H1 (cell line): ENCODE measurements at regions not wholly inside any gene's neighbourhood (a gene's known extent, or its start where the extent isn't known, plus 50 kb on each side); places are given as distances from the start of the nearest gene placed in this dataset.

Experiments used
- CTCF ChIA-PET: fragments of 300-600 bp; sonication (Branson Sonifier 250); formaldehyde crosslinking; loops from one replicate; lab custom pipeline; 2021; ENCODE audit not compliant: partially characterized antibody; lab: Charles Lee
- POLR2A ChIA-PET: fragments of 300-600 bp; sonication (Branson Sonifier 250); formaldehyde crosslinking; loops from one replicate; lab custom pipeline; 2021; ENCODE audit warnings: inconsistent platforms; ENCODE audit not compliant: partially characterized antibody; lab: Charles Lee
- DNase-seq, 2 experiments: peaks; one replicate each; pipeline versions ENCODE4 v3.0.0 to v3.0.0-alpha.2; 2010 to 2022; ENCODE audit warnings: low spot score in 2 of 2, low read depth in 1 of 2, mixed read lengths in 1 of 2
- FAIRE-seq: peaks from 2 replicates; lab custom pipeline; 2011; peaks lifted over from hg19 to GRCh38; lab: Jason Lieb, UNC
- H2AFZ ChIP-seq: 2 replicates; pipeline ENCODE4 v1.8.1; 2012; ENCODE audit warnings: low read length, inconsistent platforms
- H2AK5ac ChIP-seq: 2 replicates; pipeline ENCODE4 v1.6.1; 2013; ENCODE audit warnings: low read depth, low read length
- H2BK120ac ChIP-seq: replicated peaks from 2 replicates; pipeline ENCODE3; 2013; ENCODE audit warnings: low read depth, low read length, inconsistent platforms
- H2BK12ac ChIP-seq: 2 replicates; pipeline ENCODE4 v1.6.1; 2013; ENCODE audit warnings: low read depth, low read length
- H2BK15ac ChIP-seq: 2 replicates; pipeline ENCODE4 v1.6.1; 2013; ENCODE audit warnings: low read length
- H2BK20ac ChIP-seq: 2 replicates; pipeline ENCODE4 v1.6.1; 2013; ENCODE audit warnings: low read length
- H2BK5ac ChIP-seq: 2 replicates; pipeline ENCODE4 v1.6.1; 2013; ENCODE audit warnings: low read depth, low read length
- H3K14ac ChIP-seq: 2 replicates; pipeline ENCODE4 v1.6.1; 2013; ENCODE audit warnings: inconsistent platforms; ENCODE audit not compliant: insufficient read length
- H3K18ac ChIP-seq: 2 replicates; pipeline ENCODE4 v1.6.1; 2013; ENCODE audit warnings: low read length; ENCODE audit errors: extremely low read depth
- H3K23ac ChIP-seq: 2 replicates; pipeline ENCODE4 v1.6.1; 2013; ENCODE audit warnings: inconsistent platforms; ENCODE audit not compliant: insufficient read length
- H3K23me2 ChIP-seq: 2 replicates; pipeline ENCODE4 v1.6.1; 2013; ENCODE audit warnings: low read depth, low read length
- H3K27ac ChIP-seq: 2 replicates; pipeline ENCODE4 v1.6.1; 2011; ENCODE audit warnings: low read depth, low read length, inconsistent platforms
- H3K27me3 ChIP-seq, 4 experiments: replicated peaks in 1 of 4; 1 replicate in 1 of 4; 2 replicates in 3 of 4; pipeline versions ENCODE4 v1.6.1 to v1.8.1; 2011 to 2013; ENCODE audit warnings: low read length in 3 of 4, mild to moderate bottlenecking in 3 of 4, inconsistent platforms in 2 of 4, mixed read lengths in 2 of 4, moderate library complexity in 1 of 4; ENCODE audit not compliant: control insufficient read depth in 3 of 4, insufficient read depth in 3 of 4; ENCODE audit errors: extremely low read depth in 1 of 4
- H3K36me3 ChIP-seq, 4 experiments: 2 replicates each; pipeline versions ENCODE4 v1.6.1 to v1.8.1; 2011 to 2013; ENCODE audit warnings: mild to moderate bottlenecking in 4 of 4, low read length in 3 of 4, moderate library complexity in 2 of 4, control low read depth in 1 of 4, inconsistent platforms in 1 of 4; ENCODE audit not compliant: insufficient read depth in 4 of 4, control insufficient read depth in 2 of 4
- H3K4ac ChIP-seq: replicated peaks from 2 replicates; pipeline ENCODE3; 2013; ENCODE audit warnings: low read length, low read depth, mixed read lengths, inconsistent platforms; ENCODE audit not compliant: insufficient read length
- H3K4me1 ChIP-seq, 4 experiments: replicated peaks in 1 of 4; 1 replicate in 1 of 4; 2 replicates in 3 of 4; pipeline versions ENCODE4 v1.6.1 to v1.8.1; 2011 to 2013; ENCODE audit warnings: low read length in 3 of 4, inconsistent platforms in 2 of 4, mixed read lengths in 1 of 4; ENCODE audit not compliant: insufficient read depth in 4 of 4, control insufficient read depth in 3 of 4
- H3K4me2 ChIP-seq, 2 experiments: 2 replicates each; pipeline versions ENCODE4 v1.6.1 to v1.8.1; 2011 to 2013; ENCODE audit warnings: low read depth in 2 of 2, low read length in 2 of 2, control low read depth in 1 of 2, inconsistent platforms in 1 of 2, mild to moderate bottlenecking in 1 of 2; ENCODE audit not compliant: insufficient read depth in 1 of 2
- H3K4me3 ChIP-seq, 4 experiments: fragments of 200-600, 300-600 bp in 1 of 4; sonication (generic), shearing (Covaris generic), sonication (Bioruptor Twin) in 1 of 4; 2 replicates each; pipeline versions ENCODE4 v1.5.1 to v1.8.1; 2011 to 2016; ENCODE audit warnings: low read length in 4 of 4, low read depth in 3 of 4, control low read depth in 2 of 4, inconsistent platforms in 2 of 4, mild to moderate bottlenecking in 2 of 4, mixed read lengths in 1 of 4, moderate library complexity in 1 of 4; ENCODE audit not compliant: insufficient read depth in 2 of 4; ENCODE audit errors: extremely low read depth in 1 of 4
- H3K56ac ChIP-seq: replicated peaks from 2 replicates; pipeline ENCODE3; 2013; ENCODE audit warnings: low read depth, mild to moderate bottlenecking, mixed read lengths, low read length, inconsistent platforms; ENCODE audit not compliant: insufficient read length
- H3K79me1 ChIP-seq: 2 replicates; pipeline ENCODE4 v1.6.1; 2013; ENCODE audit warnings: low read depth, low read length, control low read depth
- H3K79me2 ChIP-seq, 2 experiments: 2 replicates each; pipeline versions ENCODE4 v1.6.1 to v1.8.1; 2012 to 2013; ENCODE audit warnings: low read length in 2 of 2, mild to moderate bottlenecking in 2 of 2, inconsistent platforms in 1 of 2; ENCODE audit not compliant: insufficient read depth in 2 of 2, control insufficient read depth in 1 of 2
- H3K9ac ChIP-seq, 4 experiments: replicated peaks in 1 of 4; 1 replicate in 1 of 4; 2 replicates in 3 of 4; pipeline versions ENCODE4 v1.6.1 to v1.8.1; 2011 to 2013; ENCODE audit warnings: low read depth in 3 of 4, low read length in 3 of 4, control low read depth in 2 of 4, mild to moderate bottlenecking in 2 of 4, moderate library complexity in 2 of 4, inconsistent platforms in 1 of 4; ENCODE audit errors: extremely low read depth in 1 of 4
- H3K9me3 ChIP-seq, 2 experiments: 2 replicates each; pipeline versions ENCODE4 v1.6.1 to v1.8.1; 2012 to 2013; ENCODE audit warnings: mild to moderate bottlenecking in 2 of 2, moderate library complexity in 2 of 2, control low read depth in 1 of 2, inconsistent platforms in 1 of 2, low read depth in 1 of 2, low read length in 1 of 2, mixed read lengths in 1 of 2; ENCODE audit not compliant: insufficient read depth in 2 of 2
- H4K20me1 ChIP-seq, 2 experiments: replicated peaks in 1 of 2; 2 replicates each; pipeline versions ENCODE3 to v1.8.1; 2011 to 2013; ENCODE audit warnings: inconsistent platforms in 2 of 2, low read length in 2 of 2, mild to moderate bottlenecking in 1 of 2; ENCODE audit not compliant: insufficient read depth in 2 of 2, control insufficient read depth in 1 of 2
- H4K5ac ChIP-seq: 2 replicates; pipeline ENCODE4 v1.6.1; 2013; ENCODE audit warnings: low read length, low read depth, mixed read lengths, inconsistent platforms; ENCODE audit not compliant: insufficient read length
- H4K8ac ChIP-seq: 2 replicates; pipeline ENCODE4 v1.8.0; 2013; ENCODE audit warnings: mild to moderate bottlenecking, moderate library complexity, low read length, inconsistent platforms; ENCODE audit not compliant: insufficient read depth; ENCODE audit errors: extremely low read depth
- H4K91ac ChIP-seq: replicated peaks from 2 replicates; pipeline ENCODE3; 2013; ENCODE audit warnings: low read length, mixed read lengths, inconsistent platforms; ENCODE audit not compliant: insufficient read length
- EGR1 ChIP-seq: IDR thresholded peaks from 2 replicates; pipeline ENCODE4 v1.6.1; 2011; ENCODE audit warnings: low read depth, low read length, borderline replicate concordance
- JUN ChIP-seq: IDR thresholded peaks from 2 replicates; pipeline ENCODE4 v1.6.1; 2011; ENCODE audit warnings: low read depth, mild to moderate bottlenecking, improper control_type of control experiment, low read length
- SP1 ChIP-seq: IDR thresholded peaks from 2 replicates; pipeline ENCODE4 v1.6.1; 2011; ENCODE audit warnings: low read depth, low read length
- WGBS, 2 experiments: shearing (Covaris generic) in 1 of 2; methylation state at CpG; one replicate each; pipeline versions ENCODE4 v1.1.6 to v1.1.7; 2013 to 2015; ENCODE audit warnings: low lambda C conversion rate in 2 of 2, mixed read lengths in 2 of 2, inconsistent platforms in 1 of 2, low coverage in 1 of 2, missing lambda C conversion rate in 1 of 2; ENCODE audit not compliant: insufficient replicate concordance in 2 of 2, insufficient coverage in 1 of 2, insufficient read length in 1 of 2; ENCODE audit errors: extremely low coverage in 1 of 2, missing lambda C conversion rate in 1 of 2; 5-methylcytosine and 5-hydroxymethylcytosine counted together

DNA sequence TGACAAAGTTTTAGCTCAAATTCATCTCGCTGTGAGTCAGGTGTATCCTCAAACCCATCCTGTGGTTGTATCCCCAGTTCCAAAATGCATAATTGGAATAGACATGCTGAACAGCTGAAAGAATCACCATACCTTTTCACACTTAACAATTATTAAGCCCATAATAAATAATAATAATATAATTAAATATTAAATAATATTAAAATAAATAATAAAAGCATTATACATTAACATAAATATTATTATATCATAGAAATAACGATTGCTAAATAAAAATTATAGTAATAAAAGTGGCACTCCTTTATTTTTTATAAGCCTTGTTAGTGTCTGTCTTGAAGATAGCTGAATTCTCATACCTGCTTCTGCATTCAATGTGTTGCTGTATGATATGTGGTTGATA lies 257.5 kb upstream of the B3GALT2 start:
- POLR2A ChIA-PET = no interaction called here
- TF ChIP-seq EGR1 (no peak), SP1 (no peak), JUN (no peak)
- CTCF ChIA-PET = interaction anchor here (0.8 kb wide), 1 partner anchor 15 kb away, joined by 3 read pairs; no protein-coding TSS in a partner anchor

More for the DNA sequence above, 257.5 kb upstream of the B3GALT2 start:
- Histone ChIP-seq H3K4ac (no peak overlapping the region), H4K91ac (no peak overlapping the region), H3K79me2 (no peaks in the 10 kb centered on the region), H2BK20ac (no peak overlapping the region), H3K27me3 (no peaks in the 10 kb centered on the region), H3K23ac (no peak overlapping the region), H3K4me1 (no peaks in the 10 kb centered on the region), H4K8ac (no peak overlapping the region), H2BK5ac (no peak overlapping the region), H2BK12ac (no peak overlapping the region), H2AFZ (no peak overlapping the region), H3K4me2 (no peak overlapping the region), H3K4me3 (no peak overlapping the region), H3K23me2 (no peaks in the 10 kb centered on the region), H3K36me3 (no peaks in the 10 kb centered on the region), H4K5ac (no peak overlapping the region), H2BK15ac (no peak overlapping the region), H2BK120ac (no peak overlapping the region), H3K79me1 (no peaks in the 10 kb centered on the region), H3K27ac (no peak overlapping the region), H3K14ac (no peak overlapping the region), H2AK5ac (no peak overlapping the region), H3K9me3 (no peaks in the 10 kb centered on the region), H4K20me1 (no peaks in the 10 kb centered on the region), H3K9ac (no peak overlapping the region), H3K56ac (no peak overlapping the region), H3K18ac (no peak overlapping the region)
- FAIRE-seq = no peak
- 94% methylated on average over 2 of the region's 2 CpGs; no CpG with 5 or more reads in 1 of the 2 experiments for WGBS, 2 experiments
- DNase-seq = no peak
